ENCODE measurements at regions not wholly inside any gene's neighbourhood (a gene's known extent, or its start where the extent isn't known, plus 50 kb on each side); places are given as distances from the start of the nearest gene placed in this dataset.

DNA sequence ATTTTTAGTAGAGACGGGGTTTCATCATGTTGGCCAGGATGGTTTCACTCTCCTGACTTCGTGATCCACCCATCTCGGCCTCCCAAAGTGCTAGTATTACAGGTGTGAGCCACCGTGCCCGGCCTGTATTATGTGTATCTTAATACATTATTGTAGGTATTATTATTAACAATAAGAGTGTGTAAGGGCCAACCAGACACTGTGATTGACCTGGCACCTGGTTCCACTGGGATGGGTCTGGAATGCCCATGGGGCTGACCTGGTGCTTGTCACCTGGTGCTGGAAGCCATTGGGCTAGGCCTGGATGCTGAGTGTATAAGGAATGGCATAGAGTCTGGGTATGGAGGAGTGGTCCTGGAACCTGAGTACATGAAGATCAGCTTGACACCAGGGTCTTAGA is 906.9 kb upstream of the TMEFF2 start:
- ChIA-PET POLR2A (no interaction called here), CTCF (no interaction called here)
- H3K4me1 Mint-ChIP-seq, result no peaks in the 10 kb centered on the region
- no peaks in the 10 kb centered on the region for H3K36me3 Mint-ChIP-seq
- no peak for DNase-seq (ENCODE audit: low spot score)
- H3K4me3 Mint-ChIP-seq, result no peak overlapping the region
- no peak for TF ChIP-seq ETV6 (CRISPR knock-in tag; IDR thresholded peaks at IDR 0.05)
- no peak for TF ChIP-seq ATF1 (CRISPR knock-in tag; IDR thresholded peaks at IDR 0.05)
- TF ChIP-seq, protein P1, sequence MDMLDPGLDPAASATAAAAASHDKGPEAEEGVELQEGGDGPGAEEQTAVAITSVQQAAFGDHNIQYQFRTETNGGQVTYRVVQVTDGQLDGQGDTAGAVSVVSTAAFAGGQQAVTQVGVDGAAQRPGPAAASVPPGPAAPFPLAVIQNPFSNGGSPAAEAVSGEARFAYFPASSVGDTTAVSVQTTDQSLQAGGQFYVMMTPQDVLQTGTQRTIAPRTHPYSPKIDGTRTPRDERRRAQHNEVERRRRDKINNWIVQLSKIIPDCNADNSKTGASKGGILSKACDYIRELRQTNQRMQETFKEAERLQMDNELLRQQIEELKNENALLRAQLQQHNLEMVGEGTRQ (CRISPR knock-in tag; IDR thresholded peaks at IDR 0.05), result no peak
- TF ChIP-seq, protein P2, sequence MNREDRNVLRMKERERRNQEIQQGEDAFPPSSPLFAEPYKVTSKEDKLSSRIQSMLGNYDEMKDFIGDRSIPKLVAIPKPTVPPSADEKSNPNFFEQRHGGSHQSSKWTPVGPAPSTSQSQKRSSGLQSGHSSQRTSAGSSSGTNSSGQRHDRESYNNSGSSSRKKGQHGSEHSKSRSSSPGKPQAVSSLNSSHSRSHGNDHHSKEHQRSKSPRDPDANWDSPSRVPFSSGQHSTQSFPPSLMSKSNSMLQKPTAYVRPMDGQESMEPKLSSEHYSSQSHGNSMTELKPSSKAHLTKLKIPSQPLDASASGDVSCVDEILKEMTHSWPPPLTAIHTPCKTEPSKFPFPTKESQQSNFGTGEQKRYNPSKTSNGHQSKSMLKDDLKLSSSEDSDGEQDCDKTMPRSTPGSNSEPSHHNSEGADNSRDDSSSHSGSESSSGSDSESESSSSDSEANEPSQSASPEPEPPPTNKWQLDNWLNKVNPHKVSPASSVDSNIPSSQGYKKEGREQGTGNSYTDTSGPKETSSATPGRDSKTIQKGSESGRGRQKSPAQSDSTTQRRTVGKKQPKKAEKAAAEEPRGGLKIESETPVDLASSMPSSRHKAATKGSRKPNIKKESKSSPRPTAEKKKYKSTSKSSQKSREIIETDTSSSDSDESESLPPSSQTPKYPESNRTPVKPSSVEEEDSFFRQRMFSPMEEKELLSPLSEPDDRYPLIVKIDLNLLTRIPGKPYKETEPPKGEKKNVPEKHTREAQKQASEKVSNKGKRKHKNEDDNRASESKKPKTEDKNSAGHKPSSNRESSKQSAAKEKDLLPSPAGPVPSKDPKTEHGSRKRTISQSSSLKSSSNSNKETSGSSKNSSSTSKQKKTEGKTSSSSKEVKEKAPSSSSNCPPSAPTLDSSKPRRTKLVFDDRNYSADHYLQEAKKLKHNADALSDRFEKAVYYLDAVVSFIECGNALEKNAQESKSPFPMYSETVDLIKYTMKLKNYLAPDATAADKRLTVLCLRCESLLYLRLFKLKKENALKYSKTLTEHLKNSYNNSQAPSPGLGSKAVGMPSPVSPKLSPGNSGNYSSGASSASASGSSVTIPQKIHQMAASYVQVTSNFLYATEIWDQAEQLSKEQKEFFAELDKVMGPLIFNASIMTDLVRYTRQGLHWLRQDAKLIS (CRISPR knock-in tag; IDR thresholded peaks at IDR 0.05; ENCODE audit: borderline replicate concordance), result no peak
- no peak for TF ChIP-seq ATF3 (CRISPR knock-in tag; conservative IDR thresholded peaks at IDR 0.05)
- no peak for TF ChIP-seq MYBL2 (CRISPR knock-in tag; IDR thresholded peaks at IDR 0.05)
- TF ChIP-seq CBFB (CRISPR knock-in tag; IDR thresholded peaks at IDR 0.05; ENCODE audit: low read depth), result no peak
- no peak for TF ChIP-seq IRF2 (CRISPR knock-in tag; IDR thresholded peaks at IDR 0.05; ENCODE audit: borderline replicate concordance, low read depth)
- TF ChIP-seq FOXP1 (CRISPR knock-in tag; IDR thresholded peaks at IDR 0.05; ENCODE audit: borderline replicate concordance), result no peak
- no peak for TF ChIP-seq NR1H2 (CRISPR knock-in tag; IDR thresholded peaks at IDR 0.05)
- no peak for TF ChIP-seq ZNF219 (CRISPR knock-in tag; IDR thresholded peaks at IDR 0.05; ENCODE audit: borderline replicate concordance)
- TF ChIP-seq ZSCAN18 (CRISPR knock-in tag; IDR thresholded peaks at IDR 0.05), result no peak
- no peak for TF ChIP-seq TCF7 (CRISPR knock-in tag; IDR thresholded peaks at IDR 0.05; ENCODE audit: low read depth)
- H3K27ac Mint-ChIP-seq, result no peak overlapping the region
- H3K9me3 Mint-ChIP-seq, result no peaks in the 10 kb centered on the region
- no peak for ATAC-seq
- no peaks in the 10 kb centered on the region for H3K27me3 Mint-ChIP-seq (ENCODE audit: low read depth)

GRCh38 chr2:193088026-193088425 is 893.3 kb upstream of the TMEFF2 start:
- Mint-ChIP-seq H3K4me1 (no peaks in the 10 kb centered on the region), H3K36me3 (no peaks in the 10 kb centered on the region), H3K27me3 (ENCODE audit: low read depth) (no peaks in the 10 kb centered on the region), H3K27ac (no peak overlapping the region), H3K4me3 (no peak overlapping the region), H3K9me3 (no peaks in the 10 kb centered on the region)
- ChIA-PET CTCF (no interaction called here), POLR2A (no interaction called here)
- DNase-seq (ENCODE audit: low spot score) (no peak), ATAC-seq (no peak)
- TF ChIP-seq CDX4 (CRISPR knock-in tag; IDR thresholded peaks at IDR 0.05; ENCODE audit: borderline replicate concordance) (no peak), ZNF425 (CRISPR knock-in tag; conservative IDR thresholded peaks at IDR 0.05) (no peak), NFYB (CRISPR knock-in tag; conservative IDR thresholded peaks at IDR 0.05; ENCODE audit: low read depth) (no peak), CREM (CRISPR knock-in tag; IDR thresholded peaks at IDR 0.05) (no peak), IRF2 (CRISPR knock-in tag; IDR thresholded peaks at IDR 0.05; ENCODE audit: borderline replicate concordance, low read depth) (no peak), EMX1 (CRISPR knock-in tag; IDR thresholded peaks at IDR 0.05) (no peak), GTF2I (CRISPR knock-in tag; conservative IDR thresholded peaks at IDR 0.05) (no peak), SP1 (CRISPR knock-in tag; conservative IDR thresholded peaks at IDR 0.05) (no peak), HMGA2 (CRISPR knock-in tag; IDR thresholded peaks at IDR 0.05) (no peak)
- TF ChIP-seq, protein P3, sequence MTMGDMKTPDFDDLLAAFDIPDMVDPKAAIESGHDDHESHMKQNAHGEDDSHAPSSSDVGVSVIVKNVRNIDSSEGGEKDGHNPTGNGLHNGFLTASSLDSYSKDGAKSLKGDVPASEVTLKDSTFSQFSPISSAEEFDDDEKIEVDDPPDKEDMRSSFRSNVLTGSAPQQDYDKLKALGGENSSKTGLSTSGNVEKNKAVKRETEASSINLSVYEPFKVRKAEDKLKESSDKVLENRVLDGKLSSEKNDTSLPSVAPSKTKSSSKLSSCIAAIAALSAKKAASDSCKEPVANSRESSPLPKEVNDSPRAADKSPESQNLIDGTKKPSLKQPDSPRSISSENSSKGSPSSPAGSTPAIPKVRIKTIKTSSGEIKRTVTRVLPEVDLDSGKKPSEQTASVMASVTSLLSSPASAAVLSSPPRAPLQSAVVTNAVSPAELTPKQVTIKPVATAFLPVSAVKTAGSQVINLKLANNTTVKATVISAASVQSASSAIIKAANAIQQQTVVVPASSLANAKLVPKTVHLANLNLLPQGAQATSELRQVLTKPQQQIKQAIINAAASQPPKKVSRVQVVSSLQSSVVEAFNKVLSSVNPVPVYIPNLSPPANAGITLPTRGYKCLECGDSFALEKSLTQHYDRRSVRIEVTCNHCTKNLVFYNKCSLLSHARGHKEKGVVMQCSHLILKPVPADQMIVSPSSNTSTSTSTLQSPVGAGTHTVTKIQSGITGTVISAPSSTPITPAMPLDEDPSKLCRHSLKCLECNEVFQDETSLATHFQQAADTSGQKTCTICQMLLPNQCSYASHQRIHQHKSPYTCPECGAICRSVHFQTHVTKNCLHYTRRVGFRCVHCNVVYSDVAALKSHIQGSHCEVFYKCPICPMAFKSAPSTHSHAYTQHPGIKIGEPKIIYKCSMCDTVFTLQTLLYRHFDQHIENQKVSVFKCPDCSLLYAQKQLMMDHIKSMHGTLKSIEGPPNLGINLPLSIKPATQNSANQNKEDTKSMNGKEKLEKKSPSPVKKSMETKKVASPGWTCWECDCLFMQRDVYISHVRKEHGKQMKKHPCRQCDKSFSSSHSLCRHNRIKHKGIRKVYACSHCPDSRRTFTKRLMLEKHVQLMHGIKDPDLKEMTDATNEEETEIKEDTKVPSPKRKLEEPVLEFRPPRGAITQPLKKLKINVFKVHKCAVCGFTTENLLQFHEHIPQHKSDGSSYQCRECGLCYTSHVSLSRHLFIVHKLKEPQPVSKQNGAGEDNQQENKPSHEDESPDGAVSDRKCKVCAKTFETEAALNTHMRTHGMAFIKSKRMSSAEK (CRISPR knock-in tag; IDR thresholded peaks at IDR 0.05; ENCODE audit: borderline replicate concordance), result no peak

Measured in WTC11 (cell line).